NT2/D1 (cell line): ENCODE measurements at regions not wholly inside any gene's neighbourhood (a gene's known extent, or its start where the extent isn't known, plus 50 kb on each side); places are given as distances from the start of the nearest gene placed in this dataset.

Experiments used
- DNase-seq: peaks from one replicate; pipeline ENCODE4 v3.0.0-alpha.2; 2011; ENCODE audit warnings: low read depth, low spot score
- H3K27me3 ChIP-seq: 2 replicates; pipeline ENCODE4 v1.6.0; 2011; ENCODE audit warnings: mild to moderate bottlenecking; ENCODE audit not compliant: insufficient read length, insufficient read depth
- H3K36me3 ChIP-seq: 2 replicates; pipeline ENCODE4 v1.6.1; 2011; ENCODE audit warnings: mild to moderate bottlenecking, low read length, mixed read lengths; ENCODE audit not compliant: insufficient read depth, insufficient read length
- H3K4me1 ChIP-seq: 2 replicates; pipeline ENCODE4 v1.5.1; 2011; ENCODE audit not compliant: insufficient read depth, insufficient read length
- H3K4me3 ChIP-seq: 2 replicates; pipeline ENCODE4 v1.5.1; 2011; ENCODE audit warnings: low read depth; ENCODE audit not compliant: insufficient read length
- H3K9ac ChIP-seq: 2 replicates; pipeline ENCODE4 v1.6.0; 2011; ENCODE audit warnings: low read depth; ENCODE audit not compliant: insufficient read length
- H3K9me3 ChIP-seq: 2 replicates; pipeline ENCODE4 v1.5.1; 2011; ENCODE audit warnings: mild to moderate bottlenecking, low read length; ENCODE audit not compliant: insufficient read depth
- SUZ12 ChIP-seq: IDR thresholded peaks from 2 replicates; pipeline ENCODE4 v1.6.1; 2011; ENCODE audit not compliant: insufficient read length, insufficient read depth; ENCODE audit errors: extremely low read depth
- YY1 ChIP-seq: IDR thresholded peaks from 2 replicates; pipeline ENCODE4 v1.6.1; 2011; ENCODE audit not compliant: insufficient read length, insufficient read depth
- ZNF274 ChIP-seq: IDR thresholded peaks from 2 replicates; pipeline ENCODE4 v1.6.1; 2011; ENCODE audit warnings: mild to moderate bottlenecking, low read depth, low read length

- Histone ChIP-seq H3K9me3 (no peaks in the 10 kb centered on the region), H3K27me3 (no peaks in the 10 kb centered on the region)
- TF ChIP-seq SUZ12 (no peak), YY1 (no peak), ZNF274 (no peak)
These were observed 496.4 kb downstream of the BRD1 start for GRCh38 chr22:49331223-49331815.

GRCh38 chr22:49330421-49331222 lies 497.1 kb downstream of the BRD1 start:
- H3K9ac ChIP-seq = no peak overlapping the region
- H3K27me3 ChIP-seq = no peaks in the 10 kb centered on the region
- H3K36me3 ChIP-seq = no peaks in the 10 kb centered on the region
- no peaks in the 10 kb centered on the region for H3K9me3 ChIP-seq
- H3K4me1 ChIP-seq = peaks cover 2% of the 10 kb centered on the region
- no peak overlapping the region for H3K4me3 ChIP-seq
- no peak for DNase-seq
- TF ChIP-seq YY1 (no peak), ZNF274 (no peak)

More at GRCh38 chr22:49331223-49331815, 496.4 kb downstream of the BRD1 start:
- DNase-seq = no peak
- Histone ChIP-seq H3K9ac (no peak overlapping the region), H3K4me1 (peaks cover 2% of the 10 kb centered on the region), H3K4me3 (no peak overlapping the region), H3K36me3 (no peaks in the 10 kb centered on the region)

- no peak overlapping the region for H3K9ac ChIP-seq
- H3K27me3 ChIP-seq = no peaks in the 10 kb centered on the region
- H3K4me1 ChIP-seq = peaks cover 2% of the 10 kb centered on the region
- TF ChIP-seq SUZ12 = no peak
- no peak for TF ChIP-seq YY1
- TF ChIP-seq ZNF274 = no peak
- no peak overlapping the region for H3K4me3 ChIP-seq
- no peaks in the 10 kb centered on the region for H3K9me3 ChIP-seq
- no peak for DNase-seq
- H3K36me3 ChIP-seq = no peaks in the 10 kb centered on the region
These were observed 498.0 kb downstream of the BRD1 start for GRCh38 chr22:49329636-49330035.

GRCh38 chr22:49328630-49329405 lies 498.9 kb downstream of the BRD1 start:
- Histone ChIP-seq H3K9me3 (no peaks in the 10 kb centered on the region), H3K9ac (no peak overlapping the region), H3K4me1 (peaks cover 2% of the 10 kb centered on the region), H3K27me3 (no peaks in the 10 kb centered on the region), H3K4me3 (no peak overlapping the region), H3K36me3 (no peaks in the 10 kb centered on the region)
- no peak for TF ChIP-seq ZNF274
- TF ChIP-seq YY1 = no peak
- no peak for TF ChIP-seq SUZ12
- no peak for DNase-seq

- Histone ChIP-seq H3K27me3 (no peaks in the 10 kb centered on the region), H3K4me3 (no peak overlapping the region), H3K9ac (no peak overlapping the region), H3K9me3 (no peaks in the 10 kb centered on the region), H3K36me3 (no peaks in the 10 kb centered on the region), H3K4me1 (no peaks in the 10 kb centered on the region)
- DNase-seq = no peak
- TF ChIP-seq SUZ12 (no peak), ZNF274 (no peak), YY1 (no peak)
These were observed 499.6 kb downstream of the BRD1 start for GRCh38 chr22:49328118-49328475.

- TF ChIP-seq YY1 = no peak
- no peak for TF ChIP-seq SUZ12
- TF ChIP-seq ZNF274 = no peak
- Histone ChIP-seq H3K4me3 (no peak overlapping the region), H3K9me3 (no peaks in the 10 kb centered on the region), H3K27me3 (no peaks in the 10 kb centered on the region), H3K4me1 (no peaks in the 10 kb centered on the region), H3K9ac (no peak overlapping the region), H3K36me3 (no peaks in the 10 kb centered on the region)
- no peak for DNase-seq
These were observed 500.1 kb downstream of the BRD1 start for GRCh38 chr22:49327411-49328117.
